ENCODE measurements at regions not wholly inside any gene's neighbourhood (a gene's known extent, or its start where the extent isn't known, plus 50 kb on each side); places are given as distances from the start of the nearest gene placed in this dataset.

GRCh38 chr14:96727980-96728717, 69.0 kb upstream of the VRK1 start:
- no peak for TF ChIP-seq CTCF (conservative IDR thresholded peaks at IDR 0.05; ENCODE audit: control insufficient read depth, insufficient read depth, low read depth, low read length)
- DNase-seq (ENCODE audit: low read depth) = no peak
- H3K4me3 ChIP-seq (ENCODE audit: control insufficient read depth, low read depth, low read length) = no peak overlapping the region

GRCh38 chr14:96729889-96730288, 67.3 kb upstream of the VRK1 start:
- H3K4me3 ChIP-seq (ENCODE audit: control insufficient read depth, low read depth, low read length) = no peak overlapping the region
- no peak for TF ChIP-seq CTCF (conservative IDR thresholded peaks at IDR 0.05; ENCODE audit: control insufficient read depth, insufficient read depth, low read depth, low read length)
- no peak for DNase-seq (ENCODE audit: low read depth)

GRCh38 chr14:96730386-96730785, 66.8 kb upstream of the VRK1 start:
- DNase-seq (ENCODE audit: low read depth) = no peak
- no peak for TF ChIP-seq CTCF (conservative IDR thresholded peaks at IDR 0.05; ENCODE audit: control insufficient read depth, insufficient read depth, low read depth, low read length)
- no peak overlapping the region for H3K4me3 ChIP-seq (ENCODE audit: control insufficient read depth, low read depth, low read length)

DNA sequence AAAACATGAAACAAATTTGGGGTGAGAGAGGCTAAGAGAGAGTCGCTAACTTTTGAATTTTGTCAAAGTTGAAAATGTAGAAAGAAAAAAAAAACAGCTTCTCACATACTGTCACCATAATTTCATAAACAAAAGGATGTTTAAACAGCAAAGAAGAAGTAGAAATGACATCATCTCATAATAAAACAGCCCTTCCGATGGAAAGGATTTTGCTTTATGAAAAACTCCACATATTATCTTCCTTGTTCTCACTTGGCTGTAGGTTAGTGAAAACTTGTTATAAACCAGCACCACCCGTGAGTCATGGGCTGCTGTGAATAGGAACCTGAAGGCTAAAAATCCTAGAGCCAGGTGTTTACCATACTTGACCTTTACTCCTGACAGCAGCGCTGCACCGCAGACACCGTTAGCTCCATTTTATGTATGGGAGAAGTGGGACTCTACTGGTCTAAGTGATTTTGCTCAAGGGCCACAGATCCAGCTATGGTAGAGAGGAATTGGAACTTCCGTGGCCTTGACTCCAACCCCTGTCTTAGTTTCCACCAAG, 63.0 kb upstream of the VRK1 start:
- H3K4me3 ChIP-seq (ENCODE audit: control insufficient read depth, low read depth, low read length) = no peak overlapping the region
- no peak for TF ChIP-seq CTCF (conservative IDR thresholded peaks at IDR 0.05; ENCODE audit: control insufficient read depth, insufficient read depth, low read depth, low read length)
- DNase-seq (ENCODE audit: low read depth) = no peak

DNA sequence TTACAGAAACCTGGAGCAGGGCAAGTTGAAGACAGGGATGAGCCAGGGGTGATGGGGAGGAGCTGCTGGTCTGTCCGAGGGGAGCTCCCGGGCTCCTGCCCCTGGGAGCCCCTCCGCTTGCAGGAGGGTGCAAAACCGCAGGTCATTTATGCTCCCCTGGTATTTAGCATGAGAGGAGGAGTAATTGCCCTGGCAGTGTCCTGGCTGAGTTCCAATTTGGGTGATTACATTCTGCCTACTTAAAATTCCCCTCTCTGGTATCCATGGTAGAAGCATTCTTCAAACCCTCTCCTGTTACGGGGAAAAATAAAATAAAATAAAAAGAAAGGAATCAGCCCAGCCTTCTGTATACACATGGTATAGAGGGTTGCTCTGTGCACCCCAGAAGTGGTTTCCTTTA, 61.7 kb upstream of the VRK1 start:
- no peak for DNase-seq (ENCODE audit: low read depth)
- no peak for TF ChIP-seq CTCF (conservative IDR thresholded peaks at IDR 0.05; ENCODE audit: control insufficient read depth, insufficient read depth, low read depth, low read length)
- H3K4me3 ChIP-seq (ENCODE audit: control insufficient read depth, low read depth, low read length) = no peak overlapping the region

GRCh38 chr14:96736439-96736838, 60.7 kb upstream of the VRK1 start:
- no peak for DNase-seq (ENCODE audit: low read depth)
- no peak for TF ChIP-seq CTCF (conservative IDR thresholded peaks at IDR 0.05; ENCODE audit: control insufficient read depth, insufficient read depth, low read depth, low read length)
- no peak overlapping the region for H3K4me3 ChIP-seq (ENCODE audit: control insufficient read depth, low read depth, low read length)
